ENCODE measurements at regions not wholly inside any gene's neighbourhood (a gene's known extent, or its start where the extent isn't known, plus 50 kb on each side); places are given as distances from the start of the nearest gene placed in this dataset.

- TF ChIP-seq SPI1 (IDR thresholded peaks at IDR 0.05; ENCODE audit: borderline replicate concordance, low read depth) = no peak
- TF ChIP-seq, protein P1, sequence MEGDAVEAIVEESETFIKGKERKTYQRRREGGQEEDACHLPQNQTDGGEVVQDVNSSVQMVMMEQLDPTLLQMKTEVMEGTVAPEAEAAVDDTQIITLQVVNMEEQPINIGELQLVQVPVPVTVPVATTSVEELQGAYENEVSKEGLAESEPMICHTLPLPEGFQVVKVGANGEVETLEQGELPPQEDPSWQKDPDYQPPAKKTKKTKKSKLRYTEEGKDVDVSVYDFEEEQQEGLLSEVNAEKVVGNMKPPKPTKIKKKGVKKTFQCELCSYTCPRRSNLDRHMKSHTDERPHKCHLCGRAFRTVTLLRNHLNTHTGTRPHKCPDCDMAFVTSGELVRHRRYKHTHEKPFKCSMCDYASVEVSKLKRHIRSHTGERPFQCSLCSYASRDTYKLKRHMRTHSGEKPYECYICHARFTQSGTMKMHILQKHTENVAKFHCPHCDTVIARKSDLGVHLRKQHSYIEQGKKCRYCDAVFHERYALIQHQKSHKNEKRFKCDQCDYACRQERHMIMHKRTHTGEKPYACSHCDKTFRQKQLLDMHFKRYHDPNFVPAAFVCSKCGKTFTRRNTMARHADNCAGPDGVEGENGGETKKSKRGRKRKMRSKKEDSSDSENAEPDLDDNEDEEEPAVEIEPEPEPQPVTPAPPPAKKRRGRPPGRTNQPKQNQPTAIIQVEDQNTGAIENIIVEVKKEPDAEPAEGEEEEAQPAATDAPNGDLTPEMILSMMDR (IDR thresholded peaks at IDR 0.05; ENCODE audit: insufficient read depth, low read length) = no peak
- TF ChIP-seq GABPA (IDR thresholded peaks at IDR 0.05; ENCODE audit: low read depth) = no peak
- TF ChIP-seq REST (IDR thresholded peaks at IDR 0.05; ENCODE audit: insufficient replicate concordance, low read depth) = no peak
- no peak for TF ChIP-seq POLR2AphosphoS5 (IDR thresholded peaks at IDR 0.05; ENCODE audit: low read depth)
- H3K4me3 ChIP-seq (replicated peaks; ENCODE audit: insufficient read depth, low read length) = no peak overlapping the region
- no peak for DNase-seq (ENCODE audit: low read depth in 1 of 2, low spot score in 1 of 2)
- no peaks in the 10 kb centered on the region for H3K27me3 ChIP-seq (ENCODE audit: insufficient read depth, poor library complexity, severe bottlenecking)
- no peak overlapping the region for H3K27ac ChIP-seq (replicated peaks)
These were observed 151.7 kb upstream of the POU3F3 start for GRCh38 chr2:104702031-104702850.

DNA sequence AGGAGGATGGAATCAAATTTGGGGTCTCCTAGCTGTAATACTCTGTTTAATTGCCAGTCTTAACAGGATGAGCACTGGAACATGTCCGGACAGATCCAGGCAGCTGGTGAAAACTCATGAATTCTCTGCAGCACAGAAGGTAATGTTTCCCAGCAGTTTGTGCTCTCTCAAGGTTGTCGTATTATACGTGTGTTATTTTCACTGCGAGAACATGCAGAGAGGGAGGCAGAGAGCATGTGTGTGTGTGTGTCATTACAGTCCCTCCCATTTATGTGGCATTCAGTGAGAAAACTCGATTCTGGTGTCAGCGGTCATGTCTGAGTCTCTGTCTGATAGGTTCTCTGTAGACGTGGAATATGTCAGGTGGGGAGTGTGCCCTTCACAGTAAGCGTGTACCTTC lies 150.2 kb upstream of the POU3F3 start:
- H3K27ac ChIP-seq (replicated peaks) = no peak overlapping the region
- DNase-seq (ENCODE audit: low read depth in 1 of 2, low spot score in 1 of 2) = no peak
- no peaks in the 10 kb centered on the region for H3K27me3 ChIP-seq (ENCODE audit: insufficient read depth, poor library complexity, severe bottlenecking)
- H3K4me3 ChIP-seq (replicated peaks; ENCODE audit: insufficient read depth, low read length) = no peak overlapping the region
- TF ChIP-seq SPI1 (IDR thresholded peaks at IDR 0.05; ENCODE audit: borderline replicate concordance, low read depth) = no peak
- TF ChIP-seq GABPA (IDR thresholded peaks at IDR 0.05; ENCODE audit: low read depth) = no peak
- TF ChIP-seq POLR2AphosphoS5 (IDR thresholded peaks at IDR 0.05; ENCODE audit: low read depth) = no peak
- TF ChIP-seq REST (IDR thresholded peaks at IDR 0.05; ENCODE audit: insufficient replicate concordance, low read depth) = no peak
- TF ChIP-seq, protein P1 (IDR thresholded peaks at IDR 0.05; ENCODE audit: insufficient read depth, low read length) = no peak

- no peaks in the 10 kb centered on the region for H3K27me3 ChIP-seq (ENCODE audit: insufficient read depth, poor library complexity, severe bottlenecking)
- H3K4me3 ChIP-seq (replicated peaks; ENCODE audit: insufficient read depth, low read length) = no peak overlapping the region
- no peak for DNase-seq (ENCODE audit: low read depth in 1 of 2, low spot score in 1 of 2)
- H3K27ac ChIP-seq (replicated peaks) = no peak overlapping the region
- no peak for TF ChIP-seq POLR2AphosphoS5 (IDR thresholded peaks at IDR 0.05; ENCODE audit: low read depth)
- TF ChIP-seq REST (IDR thresholded peaks at IDR 0.05; ENCODE audit: insufficient replicate concordance, low read depth) = no peak
- TF ChIP-seq GABPA (IDR thresholded peaks at IDR 0.05; ENCODE audit: low read depth) = no peak
- TF ChIP-seq, protein P1 (IDR thresholded peaks at IDR 0.05; ENCODE audit: insufficient read depth, low read length) = no peak
- no peak for TF ChIP-seq SPI1 (IDR thresholded peaks at IDR 0.05; ENCODE audit: borderline replicate concordance, low read depth)
These were observed 149.2 kb upstream of the POU3F3 start for GRCh38 chr2:104704496-104705245.

Data from HL-60 (cell line).